GM23248 (cell line): ENCODE measurements at regions not wholly inside any gene's neighbourhood (a gene's known extent, or its start where the extent isn't known, plus 50 kb on each side); places are given as distances from the start of the nearest gene placed in this dataset.

Experiments used
- DNase-seq: peaks from one replicate; pipeline ENCODE4 v3.0.0-alpha.2; 2015
- H2AFZ ChIP-seq: fragments of 200-600 bp; sonication (generic); 2 replicates; pipeline ENCODE4 v1.6.1; 2016; ENCODE audit warnings: antibody characterized with exemption
- H3F3A ChIP-seq: fragments of 200-600 bp; sonication (generic); 2 replicates; pipeline ENCODE4 v1.6.1; 2016; ENCODE audit warnings: mild to moderate bottlenecking, antibody characterized with exemption, mixed run types; ENCODE audit not compliant: insufficient read depth
- H3K27ac ChIP-seq: fragments of 200-600 bp; sonication (generic); 2 replicates; pipeline ENCODE4 v1.5.1; 2016; ENCODE audit warnings: mild to moderate bottlenecking
- H3K27me3 ChIP-seq: fragments of 200-600 bp; sonication (generic); replicated peaks from 2 replicates; pipeline ENCODE4 v1.6.1; 2016; ENCODE audit warnings: mild to moderate bottlenecking; ENCODE audit not compliant: insufficient read depth
- H3K36me3 ChIP-seq: fragments of 200-600 bp; sonication (generic); 2 replicates; pipeline ENCODE4 v1.6.1; 2016; ENCODE audit warnings: low read depth, mild to moderate bottlenecking
- H3K4me1 ChIP-seq: fragments of 200-600 bp; sonication (generic); 2 replicates; pipeline ENCODE4 v1.6.1; 2016; ENCODE audit warnings: mild to moderate bottlenecking; ENCODE audit not compliant: insufficient read depth
- H3K4me2 ChIP-seq: fragments of 200-600 bp; sonication (generic); one replicate; pipeline ENCODE4 v1.6.1; 2016; ENCODE audit warnings: mild to moderate bottlenecking; ENCODE audit not compliant: unreplicated experiment
- H3K4me3 ChIP-seq: fragments of 200-600 bp; sonication (generic); 2 replicates; pipeline ENCODE4 v1.5.1; 2016; ENCODE audit warnings: mild to moderate bottlenecking
- H3K79me2 ChIP-seq: fragments of 200-600 bp; sonication (generic); 2 replicates; pipeline ENCODE4 v1.6.1; 2016; ENCODE audit warnings: mild to moderate bottlenecking; ENCODE audit not compliant: insufficient read depth
- H3K9ac ChIP-seq: fragments of 200-600 bp; sonication (generic); 2 replicates; pipeline ENCODE4 v1.6.1; 2016; ENCODE audit warnings: mild to moderate bottlenecking
- H3K9me2 ChIP-seq: fragments of 200-600 bp; sonication (generic); 2 replicates; pipeline ENCODE4 v1.6.1; 2016; ENCODE audit warnings: mixed run types, mild to moderate bottlenecking, moderate library complexity; ENCODE audit not compliant: insufficient read depth
- H3K9me3 ChIP-seq: fragments of 200-600 bp; sonication (generic); one replicate; pipeline ENCODE4 v1.6.1; 2017; ENCODE audit warnings: low read depth
- H4K20me1 ChIP-seq: fragments of 200-600 bp; sonication (generic); 2 replicates; pipeline ENCODE4 v1.6.0; 2016; ENCODE audit not compliant: insufficient read depth
- EZH2 ChIP-seq: fragments of 200-600 bp; sonication (generic); IDR thresholded peaks from 2 replicates; pipeline ENCODE4 v1.6.1; 2018; ENCODE audit warnings: antibody characterized with exemption, mild to moderate bottlenecking; ENCODE audit not compliant: insufficient read depth, poor library complexity, severe bottlenecking
- EZH2phosphoT487 ChIP-seq: fragments of 200-600 bp; sonication (generic); IDR thresholded peaks from 2 replicates; pipeline ENCODE4 v1.6.1; 2018; ENCODE audit warnings: antibody characterized with exemption, moderate library complexity, mild to moderate bottlenecking, low read depth; ENCODE audit not compliant: insufficient read depth
- WGBS, 2 experiments: methylation state at CpG; one replicate each; pipeline ENCODE4 v1.1.6; 2015 to 2017; ENCODE audit warnings: low lambda C conversion rate in 2 of 2, low coverage in 1 of 2; ENCODE audit errors: missing lambda C conversion rate in 2 of 2; 5-methylcytosine and 5-hydroxymethylcytosine counted together
- in situ Hi-C: fragments of 300-500 bp; cut with MboI; formaldehyde crosslinking; loops from 2 replicates; pipeline ENCODE4 v1.15.0; 2020

DNA sequence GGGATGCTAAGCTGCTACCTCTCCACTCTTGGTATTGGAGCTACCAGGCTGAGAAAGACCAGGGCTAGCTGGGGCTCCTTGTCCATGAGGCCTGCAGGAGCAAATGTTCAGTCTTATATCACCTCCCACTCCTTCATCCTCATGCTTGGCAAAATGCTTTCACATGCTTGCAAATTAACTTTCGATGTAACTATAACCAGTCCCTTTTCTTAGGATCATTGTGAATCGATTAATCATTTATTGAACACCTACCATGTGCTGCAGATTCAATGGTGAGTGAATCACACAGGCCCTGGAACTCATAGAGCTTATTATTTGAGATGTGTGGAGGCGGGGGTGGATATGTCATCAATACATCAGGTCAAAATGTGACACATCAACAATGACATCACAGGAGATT is 138.6 kb downstream of the EMX2 start:
- no peak overlapping the region for H3K4me3 ChIP-seq
- no peak for DNase-seq
- in situ Hi-C loops: no loop called here
- H3K36me3 ChIP-seq: no peaks in the 10 kb centered on the region
- H3K27ac ChIP-seq: no peak overlapping the region
- H3K27me3 ChIP-seq: no peaks in the 10 kb centered on the region
- H3K79me2 ChIP-seq: no peaks in the 10 kb centered on the region
- H2AFZ ChIP-seq: no peak overlapping the region
- H3K9ac ChIP-seq: no peak overlapping the region
- H3K4me2 ChIP-seq: no peak overlapping the region
- H4K20me1 ChIP-seq: no peaks in the 10 kb centered on the region
- H3K9me3 ChIP-seq: no peaks in the 10 kb centered on the region
- WGBS, 2 experiments: 80 to 81% methylated on average over 3 of the region's 3 CpGs
- peaks cover 4% of the 10 kb centered on the region; the same call in 1 of the 2 replicates for H3F3A ChIP-seq
- H3K9me2 ChIP-seq: no peaks in the 10 kb centered on the region
- no peak for TF ChIP-seq EZH2
- H3K4me1 ChIP-seq: peaks cover 20% of the 10 kb centered on the region

DNA sequence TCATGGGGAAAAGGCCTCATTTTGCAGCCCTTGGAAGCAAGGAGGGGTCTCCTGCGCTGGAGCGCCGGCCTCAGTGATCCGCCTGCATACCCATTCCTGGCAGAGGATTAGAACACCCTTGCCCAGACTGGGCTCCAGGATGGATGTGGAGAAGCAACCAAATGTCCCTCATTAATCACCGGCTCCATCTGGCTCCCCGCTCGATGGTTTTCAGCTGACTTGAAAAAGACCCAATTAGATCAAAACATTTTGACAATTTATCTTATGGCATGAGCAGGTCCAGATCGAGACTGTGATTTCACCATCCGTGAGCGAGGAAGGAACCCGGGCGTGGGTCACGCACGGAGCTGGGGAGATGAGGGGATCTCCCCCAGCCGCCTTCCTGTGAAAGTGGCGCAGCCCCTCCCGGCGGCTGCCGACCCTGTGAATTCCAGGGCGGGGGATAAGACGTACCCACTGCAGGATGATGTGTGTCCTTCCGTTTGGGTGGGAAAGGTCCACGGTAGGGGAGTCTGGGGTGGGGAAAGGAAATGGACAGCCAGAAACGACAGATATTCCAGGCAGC is 141.6 kb downstream of the EMX2 start:
- no peaks in the 10 kb centered on the region for H3K79me2 ChIP-seq
- H2AFZ ChIP-seq: peak overlapping the region; percentile 79
- in situ Hi-C loops: no loop called here
- H3K9me3 ChIP-seq: no peaks in the 10 kb centered on the region
- no peaks in the 10 kb centered on the region for H3K36me3 ChIP-seq
- no peak for TF ChIP-seq EZH2
- no peak for TF ChIP-seq EZH2phosphoT487
- peak overlapping the region; percentile 33 for H3K4me2 ChIP-seq
- no peak for DNase-seq
- H3K27ac ChIP-seq: no peak overlapping the region
- peak overlapping the region; percentile 50 for H3K9ac ChIP-seq
- H3K4me3 ChIP-seq: 0 out of 2 replicates have a peak overlapping the region, but pooled peaks have one; percentile 2
- H3K9me2 ChIP-seq: no peaks in the 10 kb centered on the region
- no peaks in the 10 kb centered on the region for H3K27me3 ChIP-seq
- H3F3A ChIP-seq: peaks cover 4% of the 10 kb centered on the region; the same call in 1 of the 2 replicates
- peaks cover 9% of the 10 kb centered on the region for H3K4me1 ChIP-seq
- 26 to 27% methylated on average over 22 to 24 of the region's 24 CpGs for WGBS, 2 experiments
- no peaks in the 10 kb centered on the region for H4K20me1 ChIP-seq

DNA sequence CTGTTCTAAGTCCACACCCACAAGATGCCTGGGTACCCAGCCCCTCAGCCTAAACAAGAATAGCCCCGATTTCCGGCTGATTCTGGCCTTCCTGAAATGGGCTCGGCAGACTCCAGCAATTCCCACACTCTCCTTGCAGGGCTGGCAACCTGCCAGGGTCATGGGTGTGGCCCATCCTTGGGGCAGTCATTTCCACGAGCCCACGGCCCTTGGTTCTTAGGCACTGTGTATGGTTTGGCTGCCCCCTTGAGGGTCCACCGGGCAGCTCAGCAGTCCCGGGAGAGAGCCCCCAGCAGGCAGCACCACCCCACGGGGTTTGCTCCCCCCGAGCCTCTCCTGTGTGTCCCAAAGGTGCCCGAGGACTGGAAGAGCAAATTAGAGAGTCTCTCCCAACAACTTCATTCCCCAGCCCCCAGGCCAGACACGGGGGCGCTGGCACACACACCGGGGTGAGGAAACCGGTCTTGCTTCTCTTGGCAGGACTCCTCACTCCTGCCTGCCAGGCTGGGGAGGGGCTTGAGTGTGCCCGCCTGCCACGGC is 142.2 kb downstream of the EMX2 start:
- peaks cover 9% of the 10 kb centered on the region for H3K4me1 ChIP-seq
- H3K79me2 ChIP-seq: no peaks in the 10 kb centered on the region
- in situ Hi-C loops: no loop called here
- H3F3A ChIP-seq: peaks cover 4% of the 10 kb centered on the region; the same call in 1 of the 2 replicates
- H4K20me1 ChIP-seq: no peaks in the 10 kb centered on the region
- H3K36me3 ChIP-seq: no peaks in the 10 kb centered on the region
- peak overlapping the region; percentile 33 for H3K4me2 ChIP-seq
- no peak overlapping the region for H3K27ac ChIP-seq
- WGBS, 2 experiments: 11 to 15% methylated on average over 16 of the region's 16 CpGs
- peak overlapping the region; percentile 50 for H3K9ac ChIP-seq
- 0 out of 2 replicates have a peak overlapping the region, but pooled peaks have one; percentile 2 for H3K4me3 ChIP-seq
- peak overlapping the region; percentile 79 for H2AFZ ChIP-seq
- no peak for TF ChIP-seq EZH2
- TF ChIP-seq EZH2phosphoT487: no peak
- no peaks in the 10 kb centered on the region for H3K27me3 ChIP-seq
- no peaks in the 10 kb centered on the region for H3K9me3 ChIP-seq
- no peaks in the 10 kb centered on the region for H3K9me2 ChIP-seq
- DNase-seq: peak; percentile 83

DNA sequence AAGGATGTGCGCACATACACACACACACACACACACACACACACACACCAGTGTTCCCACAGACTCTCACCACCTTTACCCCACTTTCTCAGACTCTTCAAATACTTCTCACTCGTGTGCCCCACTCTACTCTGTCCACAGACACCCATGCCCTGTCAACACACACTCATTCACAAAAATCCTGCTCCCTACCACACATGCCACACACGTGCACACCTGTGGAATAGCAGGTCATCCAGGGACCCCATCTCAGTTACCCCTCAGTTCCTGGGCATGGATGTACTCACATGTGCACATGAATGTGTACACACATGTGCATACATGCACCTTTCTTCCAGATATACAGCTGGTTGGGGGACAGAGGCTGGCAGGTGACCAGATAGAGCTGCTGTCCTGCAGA is 142.9 kb downstream of the EMX2 start:
- Histone ChIP-seq H3K27ac (no peak overlapping the region), H2AFZ (no peak overlapping the region), H3K4me2 (no peak overlapping the region), H3K4me3 (no peak overlapping the region), H3K79me2 (no peaks in the 10 kb centered on the region), H3K36me3 (no peaks in the 10 kb centered on the region), H4K20me1 (no peaks in the 10 kb centered on the region), H3K27me3 (no peaks in the 10 kb centered on the region), H3K9me2 (no peaks in the 10 kb centered on the region), H3F3A (peaks cover 4% of the 10 kb centered on the region; the same call in 1 of the 2 replicates), H3K9ac (no peak overlapping the region), H3K4me1 (peaks cover 9% of the 10 kb centered on the region), H3K9me3 (no peaks in the 10 kb centered on the region)
- in situ Hi-C loops: no loop called here
- TF ChIP-seq EZH2 (no peak), EZH2phosphoT487 (no peak)
- no peak for DNase-seq
- 89 to 97% methylated on average over 3 of the region's 3 CpGs for WGBS, 2 experiments
